CD14-positive monocyte (primary cell): ENCODE measurements at regions not wholly inside any gene's neighbourhood (a gene's known extent, or its start where the extent isn't known, plus 50 kb on each side); places are given as distances from the start of the nearest gene placed in this dataset.

Experiments
- DNase-seq, 3 donors: peaks; one replicate each; pipeline ENCODE4 v3.0.0-alpha.2; 2011 to 2022
- H2AFZ ChIP-seq: 2 replicates; pipeline ENCODE4 v1.6.0; 2012; ENCODE audit warnings: mild to moderate bottlenecking, low read depth, low read length, inconsistent platforms; ENCODE audit not compliant: insufficient read depth, poor library complexity, severe bottlenecking
- H3K27ac ChIP-seq, 2 donors: 1 replicate in 1 of 2; 2 replicates in 1 of 2; pipeline ENCODE4 v1.5.1; 2012 to 2013; ENCODE audit warnings: low read length in 2 of 2, control low read depth in 1 of 2, inconsistent platforms in 1 of 2, low read depth in 1 of 2, mild to moderate bottlenecking in 1 of 2
- H3K27me3 ChIP-seq, 2 donors: one replicate each; pipeline versions ENCODE4 v1.6.0 to v1.6.1; 2011 to 2013; ENCODE audit warnings: low read length in 2 of 2; ENCODE audit not compliant: control insufficient read depth in 2 of 2, insufficient read depth in 2 of 2
- H3K36me3 ChIP-seq, 2 donors: replicated peaks in 1 of 2; 1 replicate in 1 of 2; 2 replicates in 1 of 2; pipeline versions ENCODE4 v1.5.1 to v1.6.1; 2012 to 2013; ENCODE audit warnings: low read length in 2 of 2, control low read depth in 1 of 2, inconsistent platforms in 1 of 2, mild to moderate bottlenecking in 1 of 2; ENCODE audit not compliant: insufficient read depth in 2 of 2, control insufficient read depth in 1 of 2
- H3K4me1 ChIP-seq, 2 donors: 1 replicate in 1 of 2; 2 replicates in 1 of 2; pipeline versions ENCODE4 v1.5.1 to v1.6.1; 2012 to 2013; ENCODE audit warnings: low read length in 2 of 2, control low read depth in 1 of 2, inconsistent platforms in 1 of 2, mild to moderate bottlenecking in 1 of 2, moderate library complexity in 1 of 2; ENCODE audit not compliant: insufficient read depth in 2 of 2, control insufficient read depth in 1 of 2
- H3K4me2 ChIP-seq: replicated peaks from 2 replicates; pipeline ENCODE3; 2012; ENCODE audit warnings: low read length, moderate library complexity, mild to moderate bottlenecking; ENCODE audit not compliant: poor library complexity, severe bottlenecking; ENCODE audit errors: extremely low read depth
- H3K4me3 ChIP-seq, 3 experiments: fragments of 200-600 bp in 1 of 3; sonication (generic) in 1 of 3; replicated peaks in 1 of 3; 1 replicate in 2 of 3; 2 replicates in 1 of 3; pipeline ENCODE4 v1.5.1; 2011 to 2013; ENCODE audit warnings: low read length in 3 of 3, mild to moderate bottlenecking in 3 of 3, control low read depth in 2 of 3, low read depth in 2 of 3, inconsistent platforms in 1 of 3, moderate library complexity in 1 of 3
- H3K79me2 ChIP-seq: 2 replicates; pipeline ENCODE4 v1.6.0; 2012; ENCODE audit warnings: mild to moderate bottlenecking, control low read depth, inconsistent platforms, low read length, moderate library complexity; ENCODE audit not compliant: insufficient read depth
- H3K9ac ChIP-seq: 2 replicates; pipeline ENCODE4 v1.6.0; 2017; ENCODE audit warnings: low read length, mild to moderate bottlenecking; ENCODE audit not compliant: insufficient read depth, poor library complexity, severe bottlenecking
- H3K9me3 ChIP-seq, 2 donors: replicated peaks in 1 of 2; 1 replicate in 1 of 2; 2 replicates in 1 of 2; pipeline versions ENCODE4 v1.5.1 to v1.6.1; 2012 to 2013; ENCODE audit warnings: low read length in 2 of 2, control low read depth in 1 of 2; ENCODE audit not compliant: control insufficient read depth in 1 of 2, insufficient read depth in 1 of 2
- H4K20me1 ChIP-seq: 2 replicates; pipeline ENCODE4 v1.6.0; 2012; ENCODE audit warnings: mild to moderate bottlenecking, low read length, control low read depth, moderate library complexity; ENCODE audit not compliant: insufficient read depth
- H3K27ac Mint-ChIP-seq, 7 donors: one replicate each; pipeline ENCODE4 v1.8.0; 2020; ENCODE audit warnings: mild to moderate bottlenecking in 7 of 7, mixed read lengths in 7 of 7, moderate library complexity in 6 of 7, inconsistent platforms in 2 of 7
- H3K27me3 Mint-ChIP-seq, 3 donors: one replicate each; pipeline ENCODE4 v1.8.0; 2021 to 2022; ENCODE audit warnings: low read depth in 3 of 3, mild to moderate bottlenecking in 3 of 3, mixed read lengths in 3 of 3, moderate library complexity in 3 of 3, inconsistent platforms in 1 of 3
- H3K36me3 Mint-ChIP-seq, 2 donors: one replicate each; pipeline ENCODE4 v1.8.0; 2020; ENCODE audit warnings: mixed read lengths in 2 of 2, inconsistent platforms in 1 of 2, mild to moderate bottlenecking in 1 of 2
- H3K4me1 Mint-ChIP-seq: one replicate; pipeline ENCODE4 v1.8.0; 2020; ENCODE audit warnings: mild to moderate bottlenecking, mixed read lengths
- H3K4me3 Mint-ChIP-seq, 2 donors: one replicate each; pipeline ENCODE4 v1.8.0; 2020; ENCODE audit warnings: mild to moderate bottlenecking in 2 of 2, mixed read lengths in 2 of 2, moderate library complexity in 1 of 2
- H3K9me3 Mint-ChIP-seq, 7 donors: one replicate each; pipeline ENCODE4 v1.8.0; 2020 to 2022; ENCODE audit warnings: mixed read lengths in 7 of 7, mild to moderate bottlenecking in 6 of 7, moderate library complexity in 6 of 7, inconsistent platforms in 2 of 7
- WGBS: methylation state at CpG from one replicate; pipeline ENCODE4 v1.1.5; 2013; ENCODE audit warnings: missing lambda C conversion rate; ENCODE audit not compliant: insufficient coverage; 5-methylcytosine and 5-hydroxymethylcytosine counted together
- intact Hi-C, 2 donors: fragments of 100-400 bp; cut with micrococcal nuclease; formaldehyde crosslinking; loops; one replicate each; pipeline versions ENCODE4 v1.15.0 to v1.15.1; 2023
- TF ChIP-seq, protein P1 (sequence below): fragments of 200-600 bp; IDR thresholded peaks from one replicate; pipeline ENCODE4 v1.8.0; 2022; ENCODE audit warnings: antibody characterized with exemption, mild to moderate bottlenecking

DNA sequence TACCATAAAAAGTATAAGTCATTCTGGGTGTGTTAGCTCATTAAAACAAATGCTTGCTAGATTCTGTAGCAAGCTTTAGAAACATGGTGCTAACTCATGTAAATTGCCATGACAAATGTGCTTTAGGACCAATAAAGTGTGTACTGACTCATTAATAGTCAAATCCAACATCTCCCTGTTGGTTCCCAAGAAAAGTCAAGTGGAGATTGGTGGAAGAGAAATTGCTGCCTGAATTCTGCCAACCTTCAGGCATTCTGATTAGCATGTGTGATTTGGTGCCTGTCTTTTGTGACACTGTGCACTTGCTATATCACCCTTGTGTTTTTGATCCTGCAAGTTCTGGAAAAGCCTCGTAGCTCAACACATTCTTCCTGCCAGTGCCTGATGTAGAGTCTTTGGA, 503.8 kb upstream of the BOD1L1 start:
- H3K27me3 ChIP-seq, result no peaks in the 10 kb centered on the region
- no peaks in the 10 kb centered on the region for H3K79me2 ChIP-seq
- Mint-ChIP-seq H3K36me3 (peaks cover 3 to 4% of the 10 kb centered on the region in 2 donors), H3K27ac (peak overlapping the region in 2 of 7 donors; percentile 13 to 32), H3K4me3 (no peak overlapping the region), H3K4me1 (peaks cover 53% of the 10 kb centered on the region), H3K9me3 (peaks cover 0 to 5% (median 0%) of the 10 kb centered on the region in 7 donors), H3K27me3 (peaks cover 0 to 1% (median 0%) of the 10 kb centered on the region in 3 donors)
- no peak overlapping the region for H3K4me2 ChIP-seq
- peak overlapping the region in 1 of 2 donors; percentile 11 for H3K27ac ChIP-seq
- no peak overlapping the region for H2AFZ ChIP-seq
- H3K9me3 ChIP-seq, result no peaks in the 10 kb centered on the region
- peaks cover 40 to 41% of the 10 kb centered on the region in 2 donors for H3K4me1 ChIP-seq
- no CpG with 5 or more reads among the region's 1 CpG for whole genome bisulfite sequencing
- intact Hi-C loops, result no loop called here
- no peak for DNase-seq
- TF ChIP-seq, protein P1, sequence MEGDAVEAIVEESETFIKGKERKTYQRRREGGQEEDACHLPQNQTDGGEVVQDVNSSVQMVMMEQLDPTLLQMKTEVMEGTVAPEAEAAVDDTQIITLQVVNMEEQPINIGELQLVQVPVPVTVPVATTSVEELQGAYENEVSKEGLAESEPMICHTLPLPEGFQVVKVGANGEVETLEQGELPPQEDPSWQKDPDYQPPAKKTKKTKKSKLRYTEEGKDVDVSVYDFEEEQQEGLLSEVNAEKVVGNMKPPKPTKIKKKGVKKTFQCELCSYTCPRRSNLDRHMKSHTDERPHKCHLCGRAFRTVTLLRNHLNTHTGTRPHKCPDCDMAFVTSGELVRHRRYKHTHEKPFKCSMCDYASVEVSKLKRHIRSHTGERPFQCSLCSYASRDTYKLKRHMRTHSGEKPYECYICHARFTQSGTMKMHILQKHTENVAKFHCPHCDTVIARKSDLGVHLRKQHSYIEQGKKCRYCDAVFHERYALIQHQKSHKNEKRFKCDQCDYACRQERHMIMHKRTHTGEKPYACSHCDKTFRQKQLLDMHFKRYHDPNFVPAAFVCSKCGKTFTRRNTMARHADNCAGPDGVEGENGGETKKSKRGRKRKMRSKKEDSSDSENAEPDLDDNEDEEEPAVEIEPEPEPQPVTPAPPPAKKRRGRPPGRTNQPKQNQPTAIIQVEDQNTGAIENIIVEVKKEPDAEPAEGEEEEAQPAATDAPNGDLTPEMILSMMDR, result no peak
- no peak overlapping the region for H3K9ac ChIP-seq
- H4K20me1 ChIP-seq, result no peaks in the 10 kb centered on the region
- no peak overlapping the region for H3K4me3 ChIP-seq
- H3K36me3 ChIP-seq, result no peaks in the 10 kb centered on the region

GRCh38 chr4:14132301-14132700, 504.8 kb upstream of the BOD1L1 start:
- Histone ChIP-seq H4K20me1 (no peaks in the 10 kb centered on the region), H2AFZ (no peak overlapping the region), H3K79me2 (no peaks in the 10 kb centered on the region), H3K4me3 (peak overlapping the region in 1 of 3 experiments; percentile 27), H3K4me1 (peaks cover 31% of the 10 kb centered on the region in 2 donors), H3K36me3 (no peaks in the 10 kb centered on the region), H3K4me2 (peak overlapping the region; percentile 42), H3K27me3 (no peaks in the 10 kb centered on the region), H3K9me3 (no peaks in the 10 kb centered on the region), H3K9ac (no peak overlapping the region), H3K27ac (peak overlapping the region in 1 of 2 donors; percentile 71)
- Mint-ChIP-seq H3K27ac (peak overlapping the region; percentile 25 to 90 (median 62)), H3K4me1 (peaks cover 43% of the 10 kb centered on the region), H3K36me3 (peaks cover 3 to 4% of the 10 kb centered on the region in 2 donors), H3K4me3 (no peak overlapping the region), H3K27me3 (peaks cover 0 to 1% (median 1%) of the 10 kb centered on the region in 3 donors), H3K9me3 (peaks cover 0 to 5% (median 0%) of the 10 kb centered on the region in 7 donors)
- intact Hi-C loops, result no loop called here
- WGBS, result no CpG with 5 or more reads among the region's 1 CpG
- DNase-seq, result peak; percentile 27 to 65 (median 64)
- TF ChIP-seq, protein P1, result no peak
